GM12878 (cell line): ENCODE measurements at regions not wholly inside any gene's neighbourhood (a gene's known extent, or its start where the extent isn't known, plus 50 kb on each side); places are given as distances from the start of the nearest gene placed in this dataset.

Experiments used
- ASH2L ChIP-seq: fragments of 300-600, 200-600 bp; sonication (generic); IDR thresholded peaks from 2 replicates; pipeline ENCODE4 v1.6.1; 2017; ENCODE audit warnings: low read depth, mild to moderate bottlenecking, borderline replicate concordance
- BCL11A ChIP-seq: IDR thresholded peaks from 2 replicates; pipeline ENCODE4 v1.6.1; 2011; ENCODE audit warnings: low read depth, low read length
- NFYA ChIP-seq: IDR thresholded peaks from 2 replicates; pipeline ENCODE4 v1.6.1; 2011; ENCODE audit warnings: low read depth, mild to moderate bottlenecking, low read length, improper control_type of control experiment, borderline replicate concordance
- POLR2AphosphoS5 ChIP-seq: IDR thresholded peaks from 2 replicates; pipeline ENCODE4 v1.6.1; 2011; ENCODE audit warnings: mild to moderate bottlenecking, low read length, inconsistent platforms
- SP1 ChIP-seq: IDR thresholded peaks from one replicate; pipeline ENCODE4 v1.6.1; 2011; ENCODE audit warnings: low read depth, low read length
- STAT1 ChIP-seq: fragments of 450-650 bp; conservative IDR thresholded peaks from 2 replicates; pipeline ENCODE4 v1.6.1; 2014; ENCODE audit warnings: antibody characterized with exemption, mild to moderate bottlenecking
- TF ChIP-seq, protein P1 (sequence below), 3 experiments: IDR thresholded peaks in 2 of 3; conservative IDR thresholded peaks in 1 of 3; 2 replicates each; pipeline ENCODE4 v1.5.1; 2011; ENCODE audit warnings: low read depth in 3 of 3, low read length in 3 of 3, mild to moderate bottlenecking in 3 of 3, control low read depth in 2 of 3, moderate library complexity in 2 of 3, inconsistent platforms in 1 of 3, mixed read lengths in 1 of 3; ENCODE audit not compliant: control insufficient read depth in 2 of 3, insufficient read depth in 1 of 3; ENCODE audit errors: extremely low read depth in 1 of 3
- TF ChIP-seq, protein P2 (sequence below): IDR thresholded peaks from 2 replicates; pipeline ENCODE4 v1.6.1; 2011; ENCODE audit warnings: low read depth, mild to moderate bottlenecking, low read length, moderate library complexity, borderline replicate concordance; ENCODE audit errors: extremely low read depth
- TF ChIP-seq, protein P3 (sequence below): IDR thresholded peaks from 2 replicates; pipeline ENCODE4 v1.6.1; 2011; ENCODE audit warnings: borderline replicate concordance, low read depth, mild to moderate bottlenecking, moderate library complexity, mixed read lengths, low read length; ENCODE audit not compliant: insufficient read depth; ENCODE audit errors: extremely low read length

DNA sequence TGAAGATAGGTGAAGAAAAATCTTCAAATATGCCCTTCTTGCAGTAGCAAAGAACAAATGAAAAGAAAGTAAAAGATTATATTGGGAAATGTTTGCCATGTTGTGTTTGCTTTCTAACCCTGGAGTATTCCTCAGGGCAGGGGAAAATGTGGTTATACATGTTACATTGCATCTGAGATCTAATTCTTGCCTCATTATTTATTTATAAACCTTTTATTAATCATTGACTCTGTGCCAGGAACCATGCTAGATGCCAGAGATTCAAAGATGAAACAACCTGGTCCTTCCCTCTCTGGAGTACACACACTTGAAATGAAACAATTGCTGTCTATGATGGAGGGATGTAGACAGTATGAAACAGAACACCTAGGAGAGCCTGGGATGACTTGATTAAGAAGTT, 128.1 kb upstream of the HMGA2 start:
- TF ChIP-seq, protein P1, sequence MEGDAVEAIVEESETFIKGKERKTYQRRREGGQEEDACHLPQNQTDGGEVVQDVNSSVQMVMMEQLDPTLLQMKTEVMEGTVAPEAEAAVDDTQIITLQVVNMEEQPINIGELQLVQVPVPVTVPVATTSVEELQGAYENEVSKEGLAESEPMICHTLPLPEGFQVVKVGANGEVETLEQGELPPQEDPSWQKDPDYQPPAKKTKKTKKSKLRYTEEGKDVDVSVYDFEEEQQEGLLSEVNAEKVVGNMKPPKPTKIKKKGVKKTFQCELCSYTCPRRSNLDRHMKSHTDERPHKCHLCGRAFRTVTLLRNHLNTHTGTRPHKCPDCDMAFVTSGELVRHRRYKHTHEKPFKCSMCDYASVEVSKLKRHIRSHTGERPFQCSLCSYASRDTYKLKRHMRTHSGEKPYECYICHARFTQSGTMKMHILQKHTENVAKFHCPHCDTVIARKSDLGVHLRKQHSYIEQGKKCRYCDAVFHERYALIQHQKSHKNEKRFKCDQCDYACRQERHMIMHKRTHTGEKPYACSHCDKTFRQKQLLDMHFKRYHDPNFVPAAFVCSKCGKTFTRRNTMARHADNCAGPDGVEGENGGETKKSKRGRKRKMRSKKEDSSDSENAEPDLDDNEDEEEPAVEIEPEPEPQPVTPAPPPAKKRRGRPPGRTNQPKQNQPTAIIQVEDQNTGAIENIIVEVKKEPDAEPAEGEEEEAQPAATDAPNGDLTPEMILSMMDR (IDR thresholded peaks at IDR 0.05 in 2 of 3, conservative IDR thresholded peaks at IDR 0.05 in 1 of 3; ENCODE audit: control insufficient read depth in 2 of 3, extremely low read depth in 1 of 3, insufficient read depth in 1 of 3, low read depth in 3 of 3, low read length in 3 of 3): no peak
- no peak for TF ChIP-seq ASH2L
- TF ChIP-seq NFYA: no peak
- TF ChIP-seq SP1: no peak
- TF ChIP-seq, protein P2, sequence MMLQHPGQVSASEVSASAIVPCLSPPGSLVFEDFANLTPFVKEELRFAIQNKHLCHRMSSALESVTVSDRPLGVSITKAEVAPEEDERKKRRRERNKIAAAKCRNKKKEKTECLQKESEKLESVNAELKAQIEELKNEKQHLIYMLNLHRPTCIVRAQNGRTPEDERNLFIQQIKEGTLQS: no peak
- TF ChIP-seq POLR2AphosphoS5: no peak
- TF ChIP-seq BCL11A: no peak
- TF ChIP-seq STAT1: no peak
- TF ChIP-seq, protein P3, sequence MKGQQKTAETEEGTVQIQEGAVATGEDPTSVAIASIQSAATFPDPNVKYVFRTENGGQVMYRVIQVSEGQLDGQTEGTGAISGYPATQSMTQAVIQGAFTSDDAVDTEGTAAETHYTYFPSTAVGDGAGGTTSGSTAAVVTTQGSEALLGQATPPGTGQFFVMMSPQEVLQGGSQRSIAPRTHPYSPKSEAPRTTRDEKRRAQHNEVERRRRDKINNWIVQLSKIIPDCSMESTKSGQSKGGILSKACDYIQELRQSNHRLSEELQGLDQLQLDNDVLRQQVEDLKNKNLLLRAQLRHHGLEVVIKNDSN: no peak
